HepG2 (cell line): ENCODE measurements at regions not wholly inside any gene's neighbourhood (a gene's known extent, or its start where the extent isn't known, plus 50 kb on each side); places are given as distances from the start of the nearest gene placed in this dataset.

Experiments used
- ATAC-seq: fragments of 200-7000 bp; cut with Tn5 transposase; 3 replicates; pipeline ENCODE4 v1.9.1; 2020; ENCODE audit warnings: mild to moderate bottlenecking, moderate library complexity
- BruUV-seq: library from RNA; stranded (reverse); fragments of 400-500 nt; replicated peaks from 2 replicates; lab custom pipeline; 2021; lab: Mats Ljungman, UMichigan
- CTCF ChIA-PET: fragments of 300-600 bp; formaldehyde crosslinking; extraction: SDS; loops from one replicate; lab custom pipeline; 2021; ENCODE audit warnings: low total read pairs, inconsistent platforms, low intra/inter-chr PET ratio; lab: Yijun Ruan, JAX
- POLR2A ChIA-PET: fragments of 350-600 bp; sonication (Branson Sonifier 250); formaldehyde crosslinking; loops from one replicate; lab custom pipeline; 2020; ENCODE audit warnings: antibody characterized with exemption, inconsistent platforms; lab: Yijun Ruan, JAX
- DNase-seq: peaks from one replicate; pipeline ENCODE4 v3.0.0-alpha.2; 2015; ENCODE audit warnings: low spot score
- FAIRE-seq: peaks from 3 replicates; lab custom pipeline; 2011; peaks lifted over from hg19 to GRCh38; lab: Jason Lieb, UNC
- H2AFZ ChIP-seq: one replicate; pipeline ENCODE4 v1.6.1; 2011; ENCODE audit warnings: low read length, inconsistent platforms
- H3K27ac ChIP-seq: fragments of 300-600 bp; 3 replicates; pipeline ENCODE4 v1.8.0; 2011; ENCODE audit warnings: mixed run types, mild to moderate bottlenecking, mixed read lengths, low read length, inconsistent platforms; ENCODE audit not compliant: insufficient read depth; ENCODE audit errors: extremely low read length
- H3K27me3 ChIP-seq, 2 experiments: fragments of 200-600 bp in 1 of 2; 2 replicates in 1 of 2; 3 replicates in 1 of 2; pipeline versions ENCODE4 v1.6.0 to v1.8.0; 2011; ENCODE audit warnings: low read length in 2 of 2, mild to moderate bottlenecking in 2 of 2, moderate library complexity in 2 of 2, inconsistent platforms in 1 of 2; ENCODE audit not compliant: insufficient read depth in 2 of 2, control insufficient read depth in 1 of 2
- H3K36me3 ChIP-seq, 2 experiments: fragments of 200-600 bp in 1 of 2; replicated peaks in 1 of 2; 2 replicates in 1 of 2; 3 replicates in 1 of 2; pipeline versions ENCODE4 v1.5.1 to v1.8.0; 2011; ENCODE audit warnings: low read length in 2 of 2, inconsistent platforms in 1 of 2; ENCODE audit not compliant: insufficient read depth in 2 of 2, control insufficient read depth in 1 of 2
- H3K4me1 ChIP-seq: 2 replicates; pipeline ENCODE4 v1.5.1; 2012; ENCODE audit warnings: low read length, inconsistent platforms; ENCODE audit not compliant: insufficient read depth
- H3K4me2 ChIP-seq: 2 replicates; pipeline ENCODE4 v1.6.0; 2011; ENCODE audit warnings: low read depth, low read length, inconsistent platforms
- H3K4me3 ChIP-seq, 3 experiments: fragments of 200-600 bp in 1 of 3; sonication (generic), shearing (Covaris generic) in 1 of 3; replicated peaks in 1 of 3; 2 replicates each; pipeline ENCODE4 v1.5.1; 2011 to 2016; ENCODE audit warnings: low read length in 3 of 3, inconsistent platforms in 2 of 3, low read depth in 2 of 3, mild to moderate bottlenecking in 2 of 3, control low read depth in 1 of 3, mixed read lengths in 1 of 3; ENCODE audit not compliant: insufficient read depth in 1 of 3
- H3K79me2 ChIP-seq: one replicate; pipeline ENCODE4 v1.6.1; 2011; ENCODE audit warnings: low read length, inconsistent platforms; ENCODE audit not compliant: insufficient read depth
- H3K9ac ChIP-seq: 2 replicates; pipeline ENCODE4 v1.6.0; 2011; ENCODE audit warnings: mild to moderate bottlenecking, low read depth, low read length, inconsistent platforms; ENCODE audit not compliant: insufficient read depth
- H3K9me3 ChIP-seq: 2 replicates; pipeline ENCODE4 v1.5.1; 2012; ENCODE audit warnings: mild to moderate bottlenecking, low read length
- H4K20me1 ChIP-seq: 2 replicates; pipeline ENCODE4 v1.6.0; 2011; ENCODE audit warnings: inconsistent platforms, mild to moderate bottlenecking, low read length, moderate library complexity; ENCODE audit not compliant: insufficient read depth
- DPF2 ChIP-seq: sonication (generic); formaldehyde crosslinking; IDR thresholded peaks from 2 replicates; pipeline ENCODE4 v1.4.0; 2020; ENCODE audit warnings: mild to moderate bottlenecking, low read depth, missing genetic modification reagents, borderline replicate concordance
- PHF8 ChIP-seq: sonication (generic); formaldehyde crosslinking; IDR thresholded peaks from 2 replicates; pipeline ENCODE4 v1.5.0; 2020; ENCODE audit warnings: missing genetic modification reagents
- RXRA ChIP-seq: sonication (generic); formaldehyde crosslinking; IDR thresholded peaks from 2 replicates; pipeline ENCODE4 v1.5.1; 2020; ENCODE audit warnings: missing genetic modification reagents
- SIX1 ChIP-seq: sonication (generic); formaldehyde crosslinking; IDR thresholded peaks from 2 replicates; pipeline ENCODE4 v1.4.0; 2020; ENCODE audit warnings: missing genetic modification reagents, borderline replicate concordance
- ZBTB38 ChIP-seq: sonication (generic); formaldehyde crosslinking; IDR thresholded peaks from 2 replicates; pipeline ENCODE4 v1.5.1; 2020; ENCODE audit warnings: mild to moderate bottlenecking, missing genetic modification reagents
- ZBTB49 ChIP-seq: sonication (generic); formaldehyde crosslinking; IDR thresholded peaks from 2 replicates; pipeline ENCODE4 v1.4.0; 2020; ENCODE audit warnings: missing genetic modification reagents, borderline replicate concordance
- ZNF350 ChIP-seq: sonication (generic); formaldehyde crosslinking; IDR thresholded peaks from 2 replicates; pipeline ENCODE4 v1.4.0; 2020; ENCODE audit warnings: mild to moderate bottlenecking, low read depth, missing genetic modification reagents, borderline replicate concordance
- ZNF354B ChIP-seq: sonication (generic); formaldehyde crosslinking; IDR thresholded peaks from 2 replicates; pipeline ENCODE4 v1.8.0; 2022; ENCODE audit warnings: mild to moderate bottlenecking, missing genetic modification reagents
- WGBS: methylation state at CpG from one replicate; pipeline ENCODE4 v1.1.6; 2017; ENCODE audit warnings: low lambda C conversion rate; 5-methylcytosine and 5-hydroxymethylcytosine counted together
- in situ Hi-C: cut with HindIII; loops from 2 replicates; pipeline ENCODE4 v1.10.0; 2017; ENCODE audit warnings: low pct_unique_long_range_greater_than_20kb; ENCODE audit not compliant: extremely low pct_ligation_motif_present
- intact Hi-C: fragments of 100-400 bp; cut with micrococcal nuclease; formaldehyde crosslinking; loops from one replicate; pipeline ENCODE4 v1.10.0; 2022; ENCODE audit not compliant: unreplicated experiment

- ATAC-seq: no peak
- no peak for TF ChIP-seq DPF2 (CRISPR knock-in tag)
- TF ChIP-seq SIX1 (CRISPR knock-in tag): no peak
- no peak for TF ChIP-seq ZNF354B
- TF ChIP-seq ZBTB38 (CRISPR knock-in tag): no peak
- TF ChIP-seq PHF8: no peak
- no peak for TF ChIP-seq ZBTB49 (CRISPR knock-in tag)
- no peak for TF ChIP-seq RXRA (CRISPR knock-in tag)
- no peak for TF ChIP-seq ZNF350 (CRISPR knock-in tag)
- H3K4me2 ChIP-seq: no peak overlapping the region
- ChIA-PET CTCF (no interaction called here), POLR2A (no interaction called here)
- no peak for DNase-seq
- intact Hi-C loops: no loop called here
- FAIRE-seq: no peak
- no peaks in the 10 kb centered on the region for H4K20me1 ChIP-seq
- in situ Hi-C loops: no loop called here
- no peaks in the 10 kb centered on the region for H3K27me3 ChIP-seq
- WGBS: 6% methylated on average over 3 of the region's 4 CpGs
- BruUV-seq: no TSS peak
- H2AFZ ChIP-seq: no peak overlapping the region
- H3K79me2 ChIP-seq: no peaks in the 10 kb centered on the region
- no peaks in the 10 kb centered on the region for H3K9me3 ChIP-seq
- no peak overlapping the region for H3K27ac ChIP-seq
- no peaks in the 10 kb centered on the region for H3K4me1 ChIP-seq
- no peak overlapping the region for H3K9ac ChIP-seq
- no peak overlapping the region for H3K4me3 ChIP-seq
- no peaks in the 10 kb centered on the region for H3K36me3 ChIP-seq
These were observed 1066.5 kb downstream of the GLUD2 start for GRCh38 chrX:122113896-122114295.
